Neuron (in vitro differentiated cells): ENCODE measurements at regions not wholly inside any gene's neighbourhood (a gene's known extent, or its start where the extent isn't known, plus 50 kb on each side); places are given as distances from the start of the nearest gene placed in this dataset.

Source experiments
- H2AFZ ChIP-seq: one replicate; pipeline ENCODE4 v1.6.1; 2013; ENCODE audit warnings: low read depth, mild to moderate bottlenecking, inconsistent platforms, low read length, moderate library complexity
- H3K27me3 ChIP-seq: one replicate; pipeline ENCODE4 v1.6.1; 2013; ENCODE audit warnings: low read length; ENCODE audit not compliant: insufficient read depth
- H3K36me3 ChIP-seq: one replicate; pipeline ENCODE4 v1.6.1; 2013; ENCODE audit warnings: low read length; ENCODE audit not compliant: insufficient read depth
- H3K4me1 ChIP-seq: one replicate; pipeline ENCODE4 v1.6.1; 2013; ENCODE audit warnings: low read length; ENCODE audit not compliant: insufficient read depth
- H3K4me3 ChIP-seq: 2 replicates; pipeline ENCODE4 v1.5.1; 2013; ENCODE audit warnings: mild to moderate bottlenecking, low read length, moderate library complexity
- H3K9me3 ChIP-seq: one replicate; pipeline ENCODE4 v1.6.1; 2013; ENCODE audit warnings: low read length

DNA sequence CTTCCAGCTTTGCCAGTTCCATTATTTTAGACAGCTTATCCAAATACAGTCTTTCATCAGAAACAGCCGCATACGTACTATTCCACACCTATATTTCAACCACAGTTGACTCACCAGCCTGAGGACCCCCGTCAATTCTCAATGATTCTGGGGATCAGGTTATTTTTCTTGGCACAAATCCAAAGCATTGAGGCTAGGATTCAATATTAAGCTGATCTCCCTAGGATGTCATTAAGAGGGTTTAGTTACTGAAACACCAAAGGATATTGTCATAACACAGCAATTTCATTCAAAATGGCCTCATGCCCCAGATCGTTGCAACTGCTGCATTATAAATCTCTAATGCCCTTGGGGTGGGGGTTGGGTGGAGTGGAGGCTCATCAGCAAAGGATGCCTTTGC lies 214.6 kb downstream of the PTEN start:
- no peak overlapping the region for H3K4me3 ChIP-seq
- H3K36me3 ChIP-seq, result no peaks in the 10 kb centered on the region
- H3K9me3 ChIP-seq, result no peaks in the 10 kb centered on the region
- no peaks in the 10 kb centered on the region for H3K27me3 ChIP-seq
- H2AFZ ChIP-seq, result no peak overlapping the region
- no peaks in the 10 kb centered on the region for H3K4me1 ChIP-seq

DNA sequence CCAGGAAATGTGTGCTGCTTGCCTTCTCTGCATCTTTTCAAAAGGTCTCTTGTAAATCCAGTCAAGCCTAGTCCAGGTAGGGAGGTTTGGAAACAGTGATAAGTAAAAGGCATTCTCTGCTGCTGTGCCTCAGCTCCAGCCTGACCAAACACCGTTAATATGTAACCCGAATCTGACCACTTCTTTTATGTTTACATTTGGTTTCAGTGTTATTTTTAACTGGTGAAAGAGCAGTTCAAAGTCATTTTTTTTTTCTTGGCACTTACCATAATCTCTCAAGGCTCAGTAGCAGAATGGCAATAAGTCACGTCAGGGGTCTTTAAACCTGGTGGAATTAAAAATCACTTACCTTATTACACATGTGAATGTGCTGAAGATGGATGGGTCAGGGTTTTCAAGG lies 216.8 kb downstream of the PTEN start:
- H3K4me1 ChIP-seq, result no peaks in the 10 kb centered on the region
- no peaks in the 10 kb centered on the region for H3K36me3 ChIP-seq
- no peak overlapping the region for H2AFZ ChIP-seq
- no peak overlapping the region for H3K4me3 ChIP-seq
- H3K9me3 ChIP-seq, result no peaks in the 10 kb centered on the region
- H3K27me3 ChIP-seq, result no peaks in the 10 kb centered on the region

DNA sequence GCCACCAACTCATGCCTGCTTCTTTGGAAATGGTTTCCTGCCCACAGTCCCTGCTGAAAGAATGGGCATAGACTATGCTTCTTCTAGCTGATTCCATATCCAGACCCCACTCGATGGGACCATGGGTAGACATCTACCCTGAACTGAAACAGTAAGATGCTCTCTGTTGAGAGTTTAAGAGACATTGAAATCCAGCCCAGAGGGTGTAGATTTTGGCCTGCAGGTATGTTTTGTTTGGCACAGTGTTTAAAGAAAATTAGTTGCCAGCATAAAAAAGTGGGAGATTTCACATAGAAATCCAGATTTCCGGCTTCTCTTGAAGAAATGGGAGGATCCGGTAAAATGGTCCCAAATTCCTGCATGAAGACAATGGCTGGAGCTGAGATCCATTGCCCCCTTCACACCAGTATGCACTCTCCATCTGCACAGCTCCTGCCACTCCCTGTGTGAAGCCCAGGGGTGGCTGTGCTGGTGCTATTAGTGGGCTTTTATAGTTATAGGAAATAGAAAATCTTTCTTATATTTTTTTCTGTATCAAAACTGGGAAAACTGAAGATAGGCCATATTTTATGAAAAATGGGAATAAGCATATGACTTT lies 218.1 kb downstream of the PTEN start:
- no peaks in the 10 kb centered on the region for H3K4me1 ChIP-seq
- no peaks in the 10 kb centered on the region for H3K36me3 ChIP-seq
- H2AFZ ChIP-seq, result no peak overlapping the region
- no peaks in the 10 kb centered on the region for H3K9me3 ChIP-seq
- no peak overlapping the region for H3K4me3 ChIP-seq
- no peaks in the 10 kb centered on the region for H3K27me3 ChIP-seq

DNA sequence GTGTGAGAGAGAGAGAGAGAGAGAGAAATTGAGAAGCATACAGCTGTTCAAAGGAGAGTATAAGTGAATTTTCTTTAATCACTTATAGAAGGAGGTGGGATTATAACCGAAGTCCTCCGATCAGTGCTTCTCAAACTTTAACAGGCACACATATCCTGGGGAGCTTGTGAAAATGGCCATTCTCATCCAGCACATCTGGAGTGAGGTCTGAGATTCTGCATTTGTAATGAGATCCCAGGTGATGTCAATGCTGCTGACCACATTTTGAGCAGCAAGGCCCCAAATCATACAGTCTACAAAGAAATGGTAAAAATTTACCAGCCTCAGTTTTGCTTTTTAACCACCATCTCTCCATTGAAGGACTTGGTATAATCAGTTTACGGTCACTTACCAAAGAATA lies 219.0 kb downstream of the PTEN start:
- H3K36me3 ChIP-seq, result no peaks in the 10 kb centered on the region
- no peak overlapping the region for H2AFZ ChIP-seq
- no peaks in the 10 kb centered on the region for H3K27me3 ChIP-seq
- H3K9me3 ChIP-seq, result no peaks in the 10 kb centered on the region
- no peak overlapping the region for H3K4me3 ChIP-seq
- H3K4me1 ChIP-seq, result no peaks in the 10 kb centered on the region

DNA sequence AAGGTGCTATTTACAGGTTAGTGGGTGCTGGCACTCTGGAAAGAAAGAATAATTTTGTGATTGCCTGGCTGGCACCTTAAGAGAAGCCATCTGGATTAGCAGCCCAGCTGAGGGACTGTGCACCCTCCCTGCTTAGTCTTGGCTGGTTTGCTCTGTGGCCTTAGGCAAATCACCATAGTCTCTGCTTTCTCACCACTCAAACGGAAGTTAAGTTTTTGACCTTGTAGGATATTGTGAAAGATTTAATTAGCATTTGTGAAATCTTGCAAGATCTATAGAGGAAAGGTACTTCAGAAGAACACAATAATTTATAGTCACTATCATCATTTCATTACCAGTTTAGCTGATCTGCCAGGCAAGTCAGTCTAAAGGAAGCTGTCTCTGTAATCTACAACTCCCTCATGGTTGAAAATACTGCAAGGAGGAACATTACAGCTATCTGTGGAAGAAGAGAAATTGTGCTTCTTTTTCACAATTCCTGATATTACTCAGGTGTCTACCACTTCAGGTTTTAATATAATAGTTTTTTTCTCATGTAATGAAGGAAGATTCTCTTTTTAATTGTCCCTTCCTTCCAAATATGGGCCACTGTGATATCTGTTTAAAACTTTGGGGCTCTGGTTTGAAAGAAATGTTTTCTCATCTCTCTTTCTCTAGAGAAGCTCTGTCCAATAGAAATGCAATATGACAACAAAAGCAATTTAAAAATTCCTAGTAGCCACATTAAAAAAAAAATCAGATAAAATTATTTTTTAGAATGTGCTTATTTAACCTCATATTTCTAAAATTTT lies 219.6 kb downstream of the PTEN start:
- no peaks in the 10 kb centered on the region for H3K4me1 ChIP-seq
- no peak overlapping the region for H3K4me3 ChIP-seq
- no peaks in the 10 kb centered on the region for H3K9me3 ChIP-seq
- no peaks in the 10 kb centered on the region for H3K27me3 ChIP-seq
- no peaks in the 10 kb centered on the region for H3K36me3 ChIP-seq
- H2AFZ ChIP-seq, result no peak overlapping the region

DNA sequence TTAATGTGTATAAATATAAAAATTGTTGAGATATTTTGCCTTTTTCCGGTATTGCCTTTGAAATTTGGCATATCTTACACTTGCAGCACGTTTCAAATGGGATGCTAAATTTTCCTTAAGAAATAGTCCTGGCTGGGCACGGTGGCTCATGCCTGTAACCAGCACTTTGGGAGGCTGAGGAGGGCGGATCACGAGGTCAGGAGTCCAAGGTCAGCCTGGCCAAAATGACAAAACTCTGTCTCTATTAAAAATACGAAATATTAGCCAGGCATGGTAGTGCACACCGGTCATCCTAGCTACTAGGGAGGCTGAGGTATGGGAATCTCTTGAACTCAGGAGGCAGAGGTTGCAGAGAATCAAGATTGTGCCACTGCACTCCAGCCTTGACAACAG lies 220.2 kb downstream of the PTEN start:
- Histone ChIP-seq H3K27me3 (no peaks in the 10 kb centered on the region), H3K9me3 (no peaks in the 10 kb centered on the region), H3K4me3 (no peak overlapping the region), H2AFZ (no peak overlapping the region), H3K36me3 (no peaks in the 10 kb centered on the region), H3K4me1 (no peaks in the 10 kb centered on the region)

DNA sequence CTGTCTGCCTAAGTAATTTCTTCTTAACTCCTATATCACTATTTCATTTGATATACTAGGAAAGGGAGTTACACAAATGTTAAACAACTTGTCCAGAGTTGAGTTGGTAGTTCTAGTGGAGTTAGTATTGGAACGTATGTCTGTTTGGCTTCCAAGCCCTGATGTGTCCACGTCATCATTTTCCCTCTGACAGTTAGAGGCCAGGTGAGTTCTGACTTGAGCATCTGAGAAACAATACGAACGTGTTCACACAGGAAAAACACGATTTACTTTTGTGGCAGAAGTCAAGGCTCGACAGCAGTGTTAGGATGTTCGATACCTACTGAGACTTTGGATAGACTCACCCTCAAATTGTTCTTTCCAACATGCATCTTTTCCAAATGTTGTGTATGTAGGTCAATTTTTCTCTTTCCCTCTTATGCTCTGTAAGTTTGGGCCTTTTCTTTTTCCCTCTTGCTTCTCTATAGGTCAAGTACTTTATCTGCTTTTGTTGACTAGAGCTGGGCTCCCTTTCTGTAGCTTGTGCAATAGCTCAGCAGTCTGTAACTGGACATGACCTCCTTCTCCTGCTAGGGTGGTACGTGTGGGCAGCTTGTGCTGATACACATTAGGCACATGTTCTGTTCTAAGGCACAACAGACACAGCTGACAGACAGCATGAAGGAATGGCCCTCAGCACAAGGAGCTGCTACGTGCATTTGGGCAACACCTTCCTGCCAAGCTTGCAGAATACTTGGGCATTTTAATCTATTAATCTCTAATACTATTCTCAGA lies 222.9 kb downstream of the PTEN start:
- H3K4me3 ChIP-seq, result no peak overlapping the region
- H3K27me3 ChIP-seq, result peaks cover 3% of the 10 kb centered on the region
- no peaks in the 10 kb centered on the region for H3K9me3 ChIP-seq
- H3K36me3 ChIP-seq, result no peaks in the 10 kb centered on the region
- H3K4me1 ChIP-seq, result no peaks in the 10 kb centered on the region
- no peak overlapping the region for H2AFZ ChIP-seq

DNA sequence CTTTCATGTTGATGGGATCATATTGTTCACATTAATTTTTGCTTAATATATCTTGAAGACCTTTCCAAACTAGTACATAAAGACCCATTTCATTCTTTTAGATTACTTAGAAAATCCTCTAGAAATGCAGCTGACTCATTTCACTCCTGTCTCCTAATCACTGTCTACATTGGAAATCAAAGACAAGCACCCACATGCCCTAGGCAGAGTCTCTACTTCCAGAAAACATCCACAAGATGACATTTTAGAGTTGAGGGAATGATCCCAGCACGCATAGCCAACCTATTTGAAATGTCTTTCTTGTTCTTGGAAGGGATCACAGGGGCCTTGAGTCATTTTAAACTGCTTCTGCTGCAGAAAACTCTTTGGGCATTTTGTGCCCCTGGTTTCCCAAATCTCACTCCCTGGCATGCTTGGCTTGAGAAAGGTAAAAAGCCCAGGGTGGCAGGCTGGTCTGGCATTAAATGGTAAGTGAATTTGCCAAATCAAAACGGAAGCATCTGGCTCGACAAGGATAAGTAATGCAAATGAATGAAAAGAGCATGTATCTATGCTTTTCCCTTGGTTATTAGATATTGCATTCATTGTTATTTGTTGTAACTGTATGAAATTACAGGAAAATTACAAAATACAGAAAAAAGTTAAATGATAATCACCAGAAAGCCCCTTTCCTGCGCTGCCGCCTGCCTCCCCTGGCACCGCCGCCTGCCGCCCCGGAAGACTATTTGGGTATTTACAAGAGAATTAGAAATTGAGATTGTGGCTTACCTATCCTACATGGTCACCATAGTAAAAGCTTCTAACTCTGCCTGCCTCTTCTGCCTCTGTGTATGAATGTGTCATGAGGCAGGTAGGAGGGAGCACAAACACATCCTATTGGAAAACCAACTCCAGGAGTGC lies 225.3 kb downstream of the PTEN start:
- H3K4me1 ChIP-seq, result no peaks in the 10 kb centered on the region

DNA sequence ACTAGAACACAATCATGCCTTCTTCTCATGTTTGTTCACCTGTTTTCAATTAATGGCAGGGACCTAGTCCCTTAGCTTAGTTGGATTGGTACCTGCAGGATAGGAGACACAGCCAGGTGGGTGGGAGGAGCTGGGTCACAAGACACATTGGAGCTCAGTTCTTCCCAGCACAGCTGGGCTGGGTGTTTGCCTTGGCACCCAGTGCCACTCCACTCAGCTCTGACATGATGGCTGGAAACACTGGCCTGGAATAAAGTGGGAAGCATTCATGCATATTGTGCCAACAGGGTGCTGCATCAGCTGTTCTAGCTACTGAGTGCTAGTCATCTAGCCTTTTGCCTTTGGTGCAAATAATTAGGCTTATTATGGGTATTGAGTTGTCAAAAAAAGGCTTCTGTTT lies 226.1 kb downstream of the PTEN start:
- Histone ChIP-seq H2AFZ (no peak overlapping the region), H3K4me3 (no peak overlapping the region), H3K36me3 (no peaks in the 10 kb centered on the region), H3K4me1 (no peaks in the 10 kb centered on the region), H3K27me3 (peaks cover 3% of the 10 kb centered on the region), H3K9me3 (no peaks in the 10 kb centered on the region)

More for the DNA sequence above, 225.3 kb downstream of the PTEN start:
- no peak overlapping the region for H3K4me3 ChIP-seq
- peaks cover 3% of the 10 kb centered on the region for H3K27me3 ChIP-seq
- no peaks in the 10 kb centered on the region for H3K9me3 ChIP-seq
- no peak overlapping the region for H2AFZ ChIP-seq
- H3K36me3 ChIP-seq, result no peaks in the 10 kb centered on the region

DNA sequence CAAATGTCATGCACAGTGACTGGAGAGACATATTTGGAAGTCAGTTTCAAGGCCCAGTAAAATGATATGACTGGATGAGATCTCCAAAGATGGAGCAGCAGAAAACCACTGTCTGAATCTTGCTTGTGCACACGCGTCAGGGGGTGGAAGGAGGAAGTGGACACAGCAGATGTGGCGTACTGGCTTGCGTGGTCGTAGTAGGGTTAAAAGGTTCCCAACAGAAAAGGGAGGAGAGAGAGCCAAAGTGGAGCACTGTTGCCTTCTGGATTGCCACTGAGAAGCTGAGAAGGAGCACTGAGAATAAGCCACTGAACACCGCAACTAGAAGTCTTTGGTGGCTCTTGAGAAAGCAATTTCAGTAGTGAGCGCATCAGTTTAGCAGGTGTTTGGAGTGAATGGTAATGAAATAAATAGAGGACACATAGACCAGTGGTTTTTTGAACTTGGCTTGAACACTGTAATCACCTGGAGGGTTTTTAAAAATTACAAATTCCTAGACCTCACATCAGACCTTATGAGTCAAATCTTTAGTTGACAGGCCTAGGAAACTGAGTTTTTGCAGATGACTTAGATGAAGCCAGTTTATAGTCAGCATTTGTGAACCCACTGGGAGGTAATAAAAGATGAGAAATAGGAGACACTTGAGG lies 227.3 kb downstream of the PTEN start:
- Histone ChIP-seq H3K9me3 (no peaks in the 10 kb centered on the region), H3K36me3 (no peaks in the 10 kb centered on the region), H3K27me3 (peaks cover 3% of the 10 kb centered on the region), H3K4me1 (no peaks in the 10 kb centered on the region), H3K4me3 (no peak overlapping the region), H2AFZ (no peak overlapping the region)

DNA sequence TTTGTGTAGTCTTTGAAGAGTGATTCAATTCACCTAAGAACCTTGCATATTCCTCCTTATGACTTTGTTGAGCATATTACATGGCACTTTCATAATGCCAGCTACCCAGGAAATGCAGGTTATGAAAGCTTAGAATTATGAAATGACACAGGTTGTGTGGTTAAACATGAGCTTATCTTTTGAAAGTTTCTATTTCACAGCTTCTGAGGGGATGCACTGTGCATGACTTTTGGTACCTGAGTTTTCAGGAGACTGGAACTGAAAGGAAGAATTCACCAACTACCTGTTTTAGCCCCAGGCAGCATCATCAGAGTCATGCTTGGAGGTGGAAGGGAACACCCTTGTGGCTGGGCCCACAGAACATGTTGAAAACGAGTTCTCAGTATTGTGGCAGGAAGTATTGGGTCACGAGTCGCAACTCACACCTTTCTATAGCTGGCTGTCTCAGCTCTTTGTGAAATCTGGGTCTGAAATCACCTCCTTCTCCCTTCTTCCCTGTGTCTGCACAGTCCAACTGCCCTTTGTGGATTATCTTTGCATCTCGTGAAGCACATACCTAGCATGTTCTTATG lies 228.2 kb downstream of the PTEN start:
- Histone ChIP-seq H3K36me3 (no peaks in the 10 kb centered on the region), H3K4me1 (no peaks in the 10 kb centered on the region), H3K9me3 (no peaks in the 10 kb centered on the region), H3K27me3 (peaks cover 3% of the 10 kb centered on the region), H2AFZ (no peak overlapping the region), H3K4me3 (no peak overlapping the region)

DNA sequence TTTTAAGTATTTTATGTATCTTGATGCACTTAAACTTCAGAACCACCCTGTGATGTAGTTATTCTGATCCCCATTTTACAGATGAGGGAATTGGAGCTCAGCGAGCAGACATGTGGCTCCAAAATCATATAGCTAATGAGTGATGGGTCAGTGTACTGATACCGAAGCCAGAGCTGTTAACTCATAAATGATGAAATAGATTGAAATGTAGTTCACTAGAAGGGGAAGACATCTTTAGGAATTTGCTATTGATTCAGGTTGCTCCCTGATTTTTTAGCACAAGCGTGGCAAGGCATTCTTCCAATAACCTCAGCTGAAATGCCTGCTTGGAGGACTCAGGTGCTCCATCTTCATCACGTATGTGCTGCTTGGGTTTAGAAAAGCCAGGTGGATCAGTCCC lies 228.8 kb downstream of the PTEN start:
- Histone ChIP-seq H3K4me1 (no peaks in the 10 kb centered on the region), H3K27me3 (peaks cover 3% of the 10 kb centered on the region), H2AFZ (no peak overlapping the region), H3K4me3 (no peak overlapping the region), H3K9me3 (no peaks in the 10 kb centered on the region), H3K36me3 (no peaks in the 10 kb centered on the region)
